Amniotic stem cell (primary cell): ENCODE measurements at regions not wholly inside any gene's neighbourhood (a gene's known extent, or its start where the extent isn't known, plus 50 kb on each side); places are given as distances from the start of the nearest gene placed in this dataset.
"Not testable (repeated sequence)": the region's sequence is repeated elsewhere in the genome, so short reads cannot be mapped to it uniquely, and the experiment has no call there.

ENCODE experiments used
- DNase-seq: peaks from one replicate; lab custom pipeline; 2025; lab: John Stamatoyannopoulos, UW

DNA sequence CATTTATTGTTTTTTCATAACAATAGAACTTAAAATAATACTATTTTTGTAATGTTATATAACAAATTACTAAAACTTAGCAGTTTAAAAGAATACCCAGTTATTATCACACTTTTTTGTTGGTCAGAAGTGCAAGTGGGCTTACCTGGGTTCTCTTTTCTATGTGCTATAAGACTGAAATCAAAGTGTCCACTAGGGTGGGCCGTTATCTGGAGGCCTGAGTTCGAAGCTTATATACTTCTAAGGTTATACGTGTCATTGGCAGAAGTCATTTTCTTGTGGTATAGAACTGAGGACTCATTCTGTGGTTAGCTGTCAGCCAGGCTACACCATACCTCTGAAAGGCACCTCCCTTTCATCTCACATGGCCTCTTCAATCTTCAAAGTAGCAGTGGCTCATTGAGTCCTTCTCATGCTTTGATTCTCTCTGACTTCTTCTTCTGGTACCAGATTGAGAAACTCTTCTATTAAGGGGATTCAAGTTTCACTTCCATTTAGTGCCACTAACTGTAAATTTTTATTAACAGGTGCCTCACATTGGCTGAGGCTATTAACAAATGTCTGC, 414.3 kb downstream of the AMY1C start:
- DNase-seq: no peak

DNA sequence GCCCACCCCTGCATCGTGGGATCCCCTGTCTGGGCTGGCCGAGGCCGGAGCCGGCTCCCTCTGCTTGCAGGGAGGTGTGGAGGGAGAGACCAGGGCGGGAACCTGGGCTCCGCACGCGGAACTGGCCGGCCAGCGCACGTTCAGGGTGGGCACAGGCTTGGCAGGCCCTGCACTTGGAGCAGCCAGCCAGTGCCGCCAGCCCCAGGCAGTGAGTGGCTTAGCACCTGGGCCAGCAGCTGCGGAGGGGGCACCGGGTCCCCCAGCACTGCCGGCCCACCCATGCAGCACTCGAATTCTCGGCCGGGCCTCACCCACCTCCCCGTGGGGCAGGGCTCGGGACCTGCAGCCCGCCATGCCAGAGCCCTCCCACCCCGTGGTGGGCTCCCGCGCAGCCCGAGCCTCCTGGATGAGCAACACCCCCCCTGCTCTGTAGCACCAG, 422.6 kb downstream of the AMY1C start:
- DNase-seq: no peak

DNA sequence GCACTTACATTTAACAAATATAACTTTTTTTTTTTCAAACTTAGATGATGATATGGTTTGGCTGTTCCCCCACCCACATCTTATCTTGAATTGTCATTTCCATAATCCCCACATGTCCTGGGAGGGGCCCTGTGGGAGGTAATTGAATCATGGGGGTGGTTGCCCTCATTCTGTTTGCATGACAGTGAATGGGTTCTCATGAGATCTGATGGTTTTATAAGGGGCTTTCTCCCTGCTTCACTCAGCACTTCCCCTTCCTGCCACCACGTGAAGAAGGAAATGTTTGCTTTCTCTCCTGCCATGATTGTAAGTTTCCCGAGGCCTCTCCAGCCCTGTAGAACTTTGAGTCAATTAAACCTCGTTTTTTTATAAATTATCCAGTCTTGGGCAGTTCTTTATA, 432.6 kb downstream of the AMY1C start:
- no peak for DNase-seq

DNA sequence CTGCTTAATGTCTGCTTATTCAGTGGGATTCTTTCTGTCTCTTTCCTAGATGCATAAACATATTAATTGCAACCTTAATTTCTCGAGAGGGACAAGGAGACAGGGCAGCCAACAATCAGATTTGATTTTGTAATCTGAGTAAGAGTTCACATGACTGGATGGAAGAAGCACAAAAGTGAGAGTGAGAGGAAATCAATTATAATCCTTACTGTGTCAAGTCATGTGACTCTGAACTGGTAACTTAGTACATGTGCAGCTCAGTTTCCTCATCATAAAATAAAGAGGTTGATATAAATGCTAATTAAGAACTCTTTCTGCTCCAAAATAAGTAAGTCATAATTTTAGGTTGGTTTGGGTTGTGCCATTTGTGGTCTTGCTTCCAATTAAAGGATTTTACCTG, 439.5 kb downstream of the AMY1C start:
- no peak for DNase-seq

DNA sequence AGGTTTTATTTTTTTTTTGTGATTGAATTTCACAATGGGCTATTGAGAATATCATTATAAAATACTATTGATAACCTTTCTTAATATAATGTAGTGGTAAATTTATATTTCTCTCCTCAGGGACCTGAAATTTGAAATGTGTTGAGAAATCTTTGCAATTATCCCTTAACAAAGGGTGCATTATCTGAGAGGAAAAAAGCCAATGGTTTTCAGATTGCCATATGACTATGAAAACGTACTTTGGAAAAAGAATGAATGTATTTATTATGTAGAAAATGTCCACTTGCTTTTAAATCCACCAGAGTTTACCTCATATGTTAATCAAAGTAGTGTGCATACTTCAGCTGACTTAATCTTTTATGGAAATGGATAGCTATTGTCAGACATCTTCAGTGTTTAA, 441.1 kb downstream of the AMY1C start:
- DNase-seq: no peak

DNA sequence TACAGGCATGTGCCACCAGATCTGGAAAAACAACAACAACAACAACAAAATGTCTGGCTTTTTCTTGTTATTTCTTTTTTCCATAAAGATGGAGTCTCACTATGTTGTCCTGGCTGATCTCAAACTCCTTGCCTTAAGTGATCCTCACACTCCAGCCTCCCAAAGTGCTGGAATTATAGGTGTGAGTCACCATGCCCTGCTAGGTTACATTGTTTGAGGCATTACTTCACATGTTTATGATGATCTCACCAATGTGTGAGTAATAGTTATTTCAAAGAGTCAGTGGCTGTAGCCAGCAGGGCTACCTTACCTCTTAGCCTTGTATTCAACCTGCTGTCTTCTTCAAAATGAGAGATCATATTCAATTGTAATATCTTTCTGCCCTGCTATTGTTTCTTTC, 445.7 kb downstream of the AMY1C start:
- no peak for DNase-seq

DNA sequence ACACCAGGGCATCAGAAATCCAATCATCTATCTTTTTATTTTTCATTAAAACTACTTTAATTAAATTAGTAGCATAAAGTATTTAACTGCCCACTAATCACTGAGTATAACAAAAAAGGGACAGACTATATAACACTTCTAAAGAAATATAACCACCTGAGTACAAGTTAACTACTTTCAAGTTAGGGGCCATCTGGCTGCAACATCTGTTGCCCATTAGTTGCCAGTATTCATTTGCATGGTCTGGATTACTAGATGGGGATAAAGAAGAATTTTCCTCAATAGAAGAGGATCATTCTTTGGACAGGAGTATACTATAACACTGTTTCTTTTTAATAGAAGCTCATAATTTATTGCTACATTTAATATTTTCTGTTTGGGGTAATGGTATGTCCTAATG, 446.4 kb downstream of the AMY1C start:
- no peak for DNase-seq

DNA sequence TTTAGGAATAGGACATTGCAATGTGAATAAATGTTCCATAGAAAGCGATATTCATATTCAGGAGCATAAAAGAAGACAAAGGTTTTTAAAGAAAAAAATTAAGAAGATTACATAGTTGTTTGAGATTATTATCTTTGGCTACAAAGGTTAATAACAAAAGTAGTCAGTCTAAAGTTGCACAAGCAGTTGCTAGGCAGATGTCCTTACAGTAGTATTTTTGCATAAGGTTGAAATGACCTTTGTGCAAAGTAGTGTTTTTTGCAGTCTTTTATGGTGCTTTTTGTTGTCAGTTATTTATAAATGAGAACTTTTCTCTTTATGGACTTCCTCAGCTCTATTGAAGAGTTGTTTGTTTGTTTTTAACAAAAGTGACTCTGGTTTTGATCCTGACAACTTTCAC, 447.8 kb downstream of the AMY1C start:
- no peak for DNase-seq

DNA sequence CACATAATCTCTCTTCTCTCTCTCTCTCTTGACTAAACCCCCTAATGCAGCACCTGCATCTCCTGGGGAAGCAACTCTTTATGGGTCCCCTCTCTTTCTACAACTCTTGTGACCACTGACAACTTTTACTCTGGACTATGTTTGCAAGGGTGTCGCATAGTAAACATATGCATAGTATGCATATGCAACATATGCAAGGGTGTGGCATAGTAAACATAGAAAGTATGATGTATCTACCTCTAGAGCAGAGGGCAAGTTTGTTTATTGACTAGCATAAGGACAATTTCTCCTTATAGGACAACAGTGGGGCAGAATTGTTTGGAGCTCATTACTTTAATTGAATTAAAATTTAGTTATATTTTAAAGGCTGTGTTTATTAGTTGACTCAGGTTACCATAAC, 462.5 kb downstream of the AMY1C start:
- DNase-seq: no peak

DNA sequence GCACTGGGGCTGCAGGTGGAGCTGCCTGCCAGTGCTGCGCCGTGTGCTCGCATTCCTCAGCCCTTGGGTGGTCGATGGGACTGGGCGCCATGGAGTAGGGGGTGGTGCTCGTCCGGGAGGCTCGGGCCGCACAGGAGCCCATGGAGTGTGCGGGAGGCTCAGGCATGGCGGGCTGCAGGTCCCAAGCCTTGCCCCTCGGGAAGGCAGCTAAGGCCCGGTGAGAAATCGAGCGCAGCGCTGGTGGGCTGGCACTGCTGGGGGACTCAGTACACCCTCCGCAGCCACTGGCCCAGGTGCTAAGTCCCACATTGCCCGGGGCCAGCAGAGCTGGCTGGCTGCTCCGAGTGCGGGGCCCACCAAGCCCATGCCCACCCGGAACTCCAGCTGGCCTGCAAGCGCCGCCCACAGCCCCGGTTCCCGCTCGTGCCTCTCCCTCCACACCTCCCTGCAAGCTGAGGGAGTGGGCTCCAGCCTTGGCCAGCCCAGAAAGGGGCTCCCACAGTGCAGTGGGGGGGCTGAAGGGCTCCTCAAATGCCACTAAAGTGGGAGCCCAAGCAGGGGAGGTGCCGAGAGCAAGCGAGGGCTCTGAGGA, 467.8 kb downstream of the AMY1C start:
- DNase-seq: not testable (repeated sequence)

DNA sequence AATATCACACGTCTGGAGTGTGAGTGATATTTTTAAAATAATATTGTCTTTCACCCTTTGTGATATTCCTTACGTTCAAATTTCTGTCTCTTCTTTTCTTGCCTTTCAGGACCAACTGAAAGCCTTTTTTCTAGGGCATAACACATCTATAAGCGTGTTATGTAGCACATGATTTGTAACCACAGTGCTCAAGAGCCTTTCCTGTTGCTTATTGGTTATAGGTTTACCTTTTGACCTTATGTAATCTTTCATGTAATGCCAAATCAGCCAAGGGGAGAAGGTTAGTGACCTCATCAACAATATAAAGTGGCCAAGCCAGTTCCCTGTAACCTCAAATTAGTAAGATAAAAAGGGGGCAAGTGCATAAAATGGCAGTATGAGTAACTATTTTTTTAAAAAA, 480.2 kb downstream of the AMY1C start:
- DNase-seq: no peak

DNA sequence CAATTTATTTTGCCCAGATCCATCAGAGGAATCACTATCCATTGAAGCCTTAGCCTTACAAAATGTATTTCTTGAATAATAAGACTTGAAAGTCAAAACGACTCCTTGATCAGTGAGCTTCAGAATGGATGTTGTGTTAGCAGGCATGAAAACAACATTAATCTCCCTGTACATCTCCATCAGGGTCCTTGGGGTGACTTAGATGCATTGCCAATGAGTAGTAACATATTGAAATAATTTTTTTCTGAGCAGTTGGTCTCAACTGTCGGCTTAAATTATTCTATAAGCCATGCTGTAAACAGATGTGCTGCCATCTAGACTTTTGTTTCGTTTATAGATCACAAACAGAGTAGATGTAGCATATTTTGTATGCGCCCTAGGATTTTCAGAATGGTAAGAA, 482.0 kb downstream of the AMY1C start:
- no peak for DNase-seq

DNA sequence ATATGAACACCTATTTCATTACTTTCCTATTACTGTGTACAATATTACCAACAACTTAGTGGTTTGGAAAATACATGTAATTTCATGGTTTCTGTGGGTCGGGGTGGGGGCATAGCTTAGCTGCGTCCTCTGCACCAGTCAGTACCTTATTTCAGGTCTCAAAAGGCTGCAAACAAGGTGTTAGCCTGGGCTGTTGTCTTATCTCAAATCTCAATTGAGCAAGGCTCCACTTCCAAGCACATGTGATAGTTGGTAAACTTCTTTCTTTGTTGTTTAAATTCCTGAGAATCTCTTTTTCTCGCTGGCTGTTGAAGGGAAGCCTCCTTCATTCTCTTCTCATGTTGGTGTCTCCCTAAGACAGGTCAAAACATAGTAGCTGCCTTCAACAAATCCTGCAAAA, 485.4 kb downstream of the AMY1C start:
- DNase-seq: no peak

DNA sequence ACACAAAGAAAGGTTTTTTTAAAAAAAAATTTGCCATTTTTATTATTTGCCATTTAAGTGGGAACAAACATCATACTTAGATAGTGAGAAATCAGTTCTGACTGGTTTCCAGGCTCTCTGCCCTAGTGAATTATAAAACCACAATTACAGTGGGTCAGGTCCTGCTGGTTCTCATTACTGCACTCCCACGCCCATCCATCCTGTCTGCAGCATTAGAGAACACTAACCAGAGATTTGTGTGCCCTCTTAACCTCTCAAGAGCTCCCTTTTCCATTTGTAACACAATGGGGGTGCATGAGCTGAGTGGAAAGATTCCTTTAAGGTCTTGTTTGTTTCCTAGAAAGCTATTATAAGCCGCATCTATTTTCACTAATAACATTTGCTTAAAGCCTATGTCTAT, 489.3 kb downstream of the AMY1C start:
- DNase-seq: no peak

DNA sequence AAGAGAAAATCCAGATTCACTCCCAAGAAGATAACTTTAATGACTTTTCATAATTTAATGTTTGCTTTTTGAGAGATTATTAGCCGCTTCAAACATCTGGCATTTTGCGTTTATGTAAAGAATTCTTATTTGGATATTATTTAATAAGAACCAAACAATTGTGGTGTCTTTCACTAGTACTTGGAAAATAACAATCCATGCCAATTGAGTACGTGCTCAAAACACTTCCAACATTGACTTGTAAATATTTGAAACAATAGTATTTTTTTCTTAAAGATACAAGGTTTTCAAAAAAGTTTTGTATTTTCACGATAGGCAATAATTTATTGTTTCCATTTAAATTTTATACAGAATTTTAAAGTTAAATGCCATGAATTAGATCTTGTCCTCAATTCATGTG, 498.7 kb downstream of the AMY1C start:
- DNase-seq: no peak

DNA sequence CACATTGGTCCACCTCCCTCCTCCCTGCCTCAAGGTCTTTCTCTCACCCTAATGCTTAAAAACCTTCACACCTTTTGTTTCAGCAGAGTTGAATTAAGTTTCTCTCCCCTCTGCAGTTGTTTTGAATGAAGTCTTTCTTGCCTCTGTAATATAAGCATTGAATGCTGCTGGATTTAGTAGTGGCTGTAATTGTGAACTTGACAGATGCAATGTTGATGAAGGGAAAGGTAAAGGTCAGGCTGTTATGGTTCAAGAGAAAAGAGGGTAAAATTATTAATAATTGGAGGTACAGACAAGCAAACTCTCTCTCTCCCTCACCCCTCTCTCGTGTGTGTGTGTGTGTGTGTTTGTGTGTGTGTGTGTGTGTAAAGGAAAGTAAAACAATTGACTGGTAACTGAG, 509.8 kb downstream of the AMY1C start:
- DNase-seq: no peak

DNA sequence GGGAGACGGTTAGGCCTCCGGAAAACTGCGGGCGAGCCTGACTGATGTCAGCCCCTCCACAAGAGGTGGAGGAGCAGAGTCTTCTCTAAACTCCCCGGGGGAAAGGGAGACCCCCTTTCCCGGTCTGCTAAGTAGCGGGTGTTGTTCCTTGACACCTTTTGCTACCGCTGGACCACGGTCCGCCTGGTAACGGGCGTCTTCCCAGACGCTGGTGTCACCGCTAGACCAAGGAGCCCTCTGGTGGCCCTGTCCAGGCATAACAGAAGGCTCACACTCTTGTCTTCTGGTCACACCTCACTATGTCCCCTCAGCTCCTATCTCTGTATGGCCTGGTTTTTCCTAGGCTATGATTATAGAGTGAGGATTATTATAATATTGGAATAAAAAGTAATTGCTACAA, 513.4 kb downstream of the AMY1C start:
- not testable (repeated sequence) for DNase-seq

DNA sequence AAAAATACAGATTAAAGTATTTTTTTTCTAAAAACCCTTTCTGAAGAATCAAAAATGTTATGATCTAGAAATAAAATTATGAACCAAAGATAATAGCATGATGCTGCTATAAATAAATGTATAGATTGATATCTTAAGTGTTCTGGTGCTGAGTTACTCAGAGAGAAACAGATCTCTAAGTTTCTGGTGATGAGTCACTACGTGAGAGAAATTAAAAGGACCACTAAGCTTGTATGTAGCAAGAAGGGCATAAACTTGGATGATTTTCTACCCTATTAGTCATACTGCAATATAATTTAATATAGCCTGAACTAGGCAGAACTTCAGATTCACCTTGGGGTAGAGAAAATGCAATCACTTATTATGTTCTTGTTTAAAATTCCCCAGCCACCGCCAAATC, 514.8 kb downstream of the AMY1C start:
- DNase-seq: no peak

DNA sequence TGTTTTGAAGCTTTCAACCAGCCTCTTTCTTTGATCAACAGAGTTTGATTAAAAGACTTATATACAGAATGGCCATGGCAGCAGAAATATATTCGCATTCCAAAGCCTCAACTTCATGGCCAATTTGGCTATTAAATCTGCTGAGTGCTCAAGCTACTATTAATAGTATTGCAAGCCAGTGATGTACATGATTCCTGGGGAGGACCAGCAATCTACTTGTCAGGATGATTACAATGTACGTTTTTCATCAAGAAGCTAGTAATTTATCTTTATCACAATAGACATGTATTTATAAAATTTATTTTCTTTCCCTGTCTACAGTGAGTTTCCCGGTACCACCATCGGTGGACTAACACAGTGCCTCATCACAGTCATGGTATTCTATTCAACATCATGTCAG, 515.5 kb downstream of the AMY1C start:
- no peak for DNase-seq

DNA sequence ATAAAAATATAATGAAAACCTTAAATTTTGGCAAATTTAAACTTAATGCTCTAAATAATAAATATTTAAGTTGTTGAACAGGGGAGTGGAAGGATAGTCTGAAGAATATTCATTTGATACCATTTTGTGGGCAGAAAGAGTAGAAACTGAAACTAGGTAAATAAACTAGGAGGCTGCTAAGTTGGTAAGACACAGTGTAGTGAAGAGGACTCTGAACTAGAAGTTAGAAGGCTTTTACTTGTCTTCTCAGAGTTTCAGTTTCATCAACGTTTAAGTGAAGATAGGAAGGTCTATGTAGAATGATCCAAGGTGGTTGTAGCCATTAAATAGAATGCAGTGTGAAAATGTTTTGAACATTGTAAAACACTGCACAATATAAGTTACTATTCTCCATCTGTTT, 516.9 kb downstream of the AMY1C start:
- DNase-seq: no peak

DNA sequence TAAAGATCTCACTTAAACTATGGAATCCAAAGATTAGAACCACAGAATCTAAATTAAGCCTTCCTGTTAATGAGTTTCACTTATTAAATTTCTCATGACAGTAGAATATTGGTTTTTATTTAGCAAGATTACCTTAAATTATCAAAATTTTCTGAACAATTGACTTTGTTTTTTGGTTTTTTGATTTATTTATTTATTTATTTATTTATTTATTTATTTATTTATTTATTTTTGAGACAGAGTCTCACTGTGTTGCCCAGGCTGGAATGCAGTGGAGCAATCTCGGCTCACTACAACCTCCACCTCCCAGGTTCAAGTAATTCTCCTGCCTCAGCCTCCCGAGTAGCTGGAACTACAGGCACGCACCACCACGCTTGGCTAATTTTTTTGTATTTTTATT, 538.6 kb downstream of the AMY1C start:
- not testable (repeated sequence) for DNase-seq

DNA sequence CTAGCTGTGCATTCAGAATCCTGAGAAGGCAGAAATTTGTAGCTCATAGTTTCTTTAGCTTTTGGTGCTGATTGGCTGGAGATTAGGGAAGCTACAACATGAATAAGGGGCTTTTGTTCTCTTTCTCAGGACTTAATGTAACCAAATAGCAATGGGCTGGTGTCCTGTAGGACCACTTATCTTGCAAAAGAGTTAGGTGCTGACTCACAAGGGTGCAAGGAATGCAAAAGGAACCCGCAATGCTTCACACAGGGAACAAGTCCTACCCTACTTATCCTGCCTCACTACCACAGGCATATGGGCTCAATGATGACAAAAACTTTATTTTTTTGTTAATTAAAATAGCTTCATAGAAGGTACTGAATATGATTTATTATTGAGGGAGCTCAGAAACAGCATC, 541.5 kb downstream of the AMY1C start:
- no peak for DNase-seq

DNA sequence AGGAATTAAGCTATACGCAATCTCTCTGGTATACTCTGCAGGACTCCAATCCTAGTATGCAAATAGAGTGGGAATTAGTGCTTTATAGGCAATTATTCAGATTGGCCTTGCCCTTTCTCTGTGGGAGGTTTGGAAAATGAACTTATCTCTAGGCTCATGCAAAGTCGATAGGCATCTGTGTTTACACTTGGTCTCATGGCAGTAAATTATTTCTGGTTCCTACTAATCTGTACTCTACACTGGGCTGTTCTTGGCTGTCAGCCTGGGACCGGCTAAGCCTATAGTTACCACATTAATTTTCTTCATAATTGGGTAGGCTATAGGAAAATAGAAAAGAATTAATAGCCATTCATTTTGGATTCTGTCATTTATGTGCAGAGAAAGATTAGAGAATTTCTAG, 544.6 kb downstream of the AMY1C start:
- no peak for DNase-seq

DNA sequence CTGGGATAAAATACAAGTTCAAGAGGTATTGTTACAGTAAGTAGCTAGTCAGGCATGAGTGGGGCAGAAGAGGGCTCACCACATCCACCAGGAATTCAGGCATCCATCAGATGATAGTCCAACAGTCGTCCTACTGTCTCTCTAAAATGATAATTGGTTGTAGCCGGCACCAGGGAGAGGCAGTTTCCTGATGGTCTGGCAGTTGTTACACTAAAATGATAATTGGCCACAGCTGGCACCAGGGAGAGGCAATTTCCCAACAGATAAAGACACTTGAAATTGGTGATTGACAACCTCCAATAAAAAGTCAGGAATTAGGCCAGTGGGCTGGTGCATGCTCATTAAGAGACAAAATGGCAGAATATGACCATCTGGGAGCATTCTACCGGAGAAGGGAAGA, 545.8 kb downstream of the AMY1C start:
- DNase-seq: no peak

DNA sequence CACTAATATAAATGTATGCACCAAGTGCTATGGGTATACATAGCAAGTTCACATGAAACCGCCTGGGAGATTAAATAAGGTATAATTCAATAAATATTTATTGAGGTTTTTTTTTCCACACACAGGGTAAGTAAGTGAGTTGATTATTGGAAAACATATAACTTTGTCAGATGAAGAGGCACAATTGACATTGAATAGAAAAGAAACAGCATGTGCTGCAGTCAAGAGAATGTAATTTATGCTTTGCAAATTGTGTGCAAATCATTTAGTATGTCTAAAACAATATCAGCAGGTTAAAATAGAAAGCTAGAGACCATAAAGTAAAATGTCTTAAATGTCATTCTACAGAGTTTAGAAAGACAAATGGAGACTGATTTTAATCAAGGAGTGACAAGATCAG, 560.0 kb downstream of the AMY1C start:
- no peak for DNase-seq
